OCI-LY1 (cell line): ENCODE measurements at regions not wholly inside any gene's neighbourhood (a gene's known extent, or its start where the extent isn't known, plus 50 kb on each side); places are given as distances from the start of the nearest gene placed in this dataset.

Experiments used
- H2AFZ ChIP-seq: fragments of 200-600 bp; sonication (generic), shearing (Covaris generic); 2 replicates; pipeline ENCODE4 v1.6.0; 2014; ENCODE audit warnings: antibody characterized with exemption, mild to moderate bottlenecking, low read length
- H3F3A ChIP-seq: fragments of 200-600 bp; sonication (generic), shearing (Covaris generic); 2 replicates; pipeline ENCODE4 v1.6.0; 2014; ENCODE audit warnings: mild to moderate bottlenecking, antibody characterized with exemption, low read length, moderate library complexity; ENCODE audit not compliant: insufficient read depth
- H3K27ac ChIP-seq: fragments of 200-600 bp; sonication (generic); 2 replicates; pipeline ENCODE4 v1.5.1; 2014; ENCODE audit warnings: low read length, mixed run types, mild to moderate bottlenecking, low read depth; ENCODE audit not compliant: poor library complexity, severe bottlenecking
- H3K27me3 ChIP-seq: fragments of 200-600 bp; sonication (generic); 2 replicates; pipeline ENCODE4 v1.6.0; 2014; ENCODE audit warnings: antibody characterized with exemption, mild to moderate bottlenecking, low read length, moderate library complexity; ENCODE audit not compliant: insufficient read depth
- H3K36me3 ChIP-seq: fragments of 200-600 bp; sonication (generic); 2 replicates; pipeline ENCODE4 v1.6.1; 2014; ENCODE audit warnings: mild to moderate bottlenecking, antibody characterized with exemption, low read length, moderate library complexity, mixed read lengths; ENCODE audit not compliant: insufficient read depth
- H3K4me1 ChIP-seq: fragments of 200-600 bp; sonication (generic); 2 replicates; pipeline ENCODE4 v1.5.1; 2014; ENCODE audit warnings: mild to moderate bottlenecking, low read length, moderate library complexity; ENCODE audit not compliant: insufficient read depth, severe bottlenecking
- H3K4me2 ChIP-seq: fragments of 200-600 bp; sonication (generic), shearing (Covaris generic); 2 replicates; pipeline ENCODE4 v1.6.1; 2014; ENCODE audit warnings: low read length
- H3K4me3 ChIP-seq: fragments of 200-600 bp; sonication (generic); 2 replicates; pipeline ENCODE4 v1.5.1; 2014; ENCODE audit warnings: low read length, low read depth, mild to moderate bottlenecking, mixed read lengths; ENCODE audit not compliant: poor library complexity, severe bottlenecking
- H3K79me2 ChIP-seq: fragments of 200-600 bp; shearing (Covaris generic); 2 replicates; pipeline ENCODE4 v1.6.1; 2016; ENCODE audit warnings: mixed run types, low read length, mixed read lengths; ENCODE audit not compliant: insufficient read depth
- H3K9ac ChIP-seq: fragments of 200-600 bp; sonication (generic), shearing (Covaris generic); 2 replicates; pipeline ENCODE4 v1.6.1; 2014; ENCODE audit warnings: mild to moderate bottlenecking, low read length, mixed read lengths
- H3K9me2 ChIP-seq: fragments of 200-600 bp; sonication (generic), shearing (Covaris generic); 2 replicates; pipeline ENCODE4 v1.6.1; 2014; ENCODE audit warnings: low read depth, mild to moderate bottlenecking, low read length, mixed read lengths
- H3K9me3 ChIP-seq: fragments of 200-600 bp; shearing (Covaris generic); 2 replicates; pipeline ENCODE4 v1.6.1; 2014; ENCODE audit warnings: low read length, mixed read lengths
- H4K20me1 ChIP-seq: fragments of 200-600 bp; sonication (generic), shearing (Covaris generic); 2 replicates; pipeline ENCODE4 v1.6.0; 2016; ENCODE audit warnings: mild to moderate bottlenecking, low read length; ENCODE audit not compliant: insufficient read depth
- CTCF ChIP-seq: fragments of 200-600 bp; sonication (generic), shearing (Covaris generic); IDR thresholded peaks from 2 replicates; pipeline ENCODE4 v1.5.1; 2017; ENCODE audit warnings: mild to moderate bottlenecking, antibody characterized with exemption, low read length, moderate library complexity, mixed read lengths
- EZH2 ChIP-seq: fragments of 200-600 bp; sonication (generic), shearing (Covaris generic); IDR thresholded peaks from 2 replicates; pipeline ENCODE4 v1.8.0; 2017; ENCODE audit warnings: borderline replicate concordance, mixed run types, mild to moderate bottlenecking, antibody characterized with exemption, low read length, moderate library complexity, mixed read lengths

- H3K79me2 ChIP-seq: no peaks in the 10 kb centered on the region
- H3K9me2 ChIP-seq: no peaks in the 10 kb centered on the region
- no peaks in the 10 kb centered on the region for H3K36me3 ChIP-seq
- no peak for TF ChIP-seq EZH2
- no peak for TF ChIP-seq CTCF
- H3K4me1 ChIP-seq: no peaks in the 10 kb centered on the region
- H3K9me3 ChIP-seq: no peaks in the 10 kb centered on the region
- no peak overlapping the region for H3K9ac ChIP-seq
- H3K27ac ChIP-seq: no peak overlapping the region
- no peaks in the 10 kb centered on the region for H3F3A ChIP-seq
- H3K4me3 ChIP-seq: no peak overlapping the region
- H3K4me2 ChIP-seq: no peak overlapping the region
- no peak overlapping the region for H2AFZ ChIP-seq
- H4K20me1 ChIP-seq: no peaks in the 10 kb centered on the region
- no peaks in the 10 kb centered on the region for H3K27me3 ChIP-seq
Observed at GRCh38 chr13:53200075-53200474, 171.5 kb downstream of the OLFM4 start.

GRCh38 chr13:53200498-53201453 is 172.2 kb downstream of the OLFM4 start:
- H3K9ac ChIP-seq: no peak overlapping the region
- no peak overlapping the region for H3K4me2 ChIP-seq
- no peaks in the 10 kb centered on the region for H3K36me3 ChIP-seq
- no peaks in the 10 kb centered on the region for H3K79me2 ChIP-seq
- H3K9me2 ChIP-seq: no peaks in the 10 kb centered on the region
- H4K20me1 ChIP-seq: no peaks in the 10 kb centered on the region
- no peak overlapping the region for H2AFZ ChIP-seq
- H3K9me3 ChIP-seq: no peaks in the 10 kb centered on the region
- H3K27ac ChIP-seq: no peak overlapping the region
- no peaks in the 10 kb centered on the region for H3K4me1 ChIP-seq
- TF ChIP-seq EZH2 (no peak), CTCF (no peak)
- no peaks in the 10 kb centered on the region for H3F3A ChIP-seq
- no peak overlapping the region for H3K4me3 ChIP-seq
- H3K27me3 ChIP-seq: no peaks in the 10 kb centered on the region

- Histone ChIP-seq H3K27ac (no peak overlapping the region), H2AFZ (no peak overlapping the region), H3K9me2 (no peaks in the 10 kb centered on the region), H3K4me3 (no peak overlapping the region), H4K20me1 (no peaks in the 10 kb centered on the region), H3F3A (no peaks in the 10 kb centered on the region), H3K4me2 (no peak overlapping the region), H3K36me3 (no peaks in the 10 kb centered on the region), H3K4me1 (no peaks in the 10 kb centered on the region), H3K27me3 (no peaks in the 10 kb centered on the region), H3K9ac (no peak overlapping the region), H3K9me3 (no peaks in the 10 kb centered on the region), H3K79me2 (no peaks in the 10 kb centered on the region)
- TF ChIP-seq EZH2 (no peak), CTCF (no peak)
Observed at GRCh38 chr13:53201454-53202225, 173.0 kb downstream of the OLFM4 start.
